ENCODE measurements at regions not wholly inside any gene's neighbourhood (a gene's known extent, or its start where the extent isn't known, plus 50 kb on each side); places are given as distances from the start of the nearest gene placed in this dataset.

GRCh38 chr5:120866997-120867396, 402.9 kb downstream of the PRR16 start:
- Histone ChIP-seq H3K4me1 (ENCODE audit: insufficient read depth, low read length) (no peaks in the 10 kb centered on the region), H3K4me3 (replicated peaks in 1 of 3; ENCODE audit: insufficient read depth in 1 of 3, low read depth in 2 of 3, low read length in 3 of 3) (no peak overlapping the region), H3K4me2 (ENCODE audit: low read depth, low read length) (no peak overlapping the region), H3K9ac (ENCODE audit: insufficient read depth, low read depth, low read length) (no peak overlapping the region), H3K36me3 (replicated peaks in 1 of 2; ENCODE audit: control insufficient read depth in 1 of 2, insufficient read depth in 2 of 2, low read length in 2 of 2) (no peaks in the 10 kb centered on the region), H3K9me3 (ENCODE audit: low read length) (no peaks in the 10 kb centered on the region), H4K20me1 (ENCODE audit: insufficient read depth, low read length) (no peaks in the 10 kb centered on the region), H3K27ac (ENCODE audit: extremely low read length, insufficient read depth, low read length) (no peak overlapping the region), H3K79me2 (ENCODE audit: insufficient read depth, low read length) (no peaks in the 10 kb centered on the region), H3K27me3 (ENCODE audit: control insufficient read depth in 1 of 2, insufficient read depth in 2 of 2, low read length in 2 of 2) (no peaks in the 10 kb centered on the region), H2AFZ (ENCODE audit: low read length) (no peak overlapping the region)
- in situ Hi-C loops (cut with HindIII; ENCODE audit: extremely low pct_ligation_motif_present, low pct_unique_long_range_greater_than_20kb): no loop called here
- intact Hi-C loops (cut with micrococcal nuclease; ENCODE audit: unreplicated experiment): no loop called here
- DNase-seq (ENCODE audit: low spot score) (no peak), FAIRE-seq (no peak), ATAC-seq (no peak)
- no peak for TF ChIP-seq HNRNPUL1 (IDR thresholded peaks at IDR 0.05; ENCODE audit: low read depth, low read length)
- TF ChIP-seq NR2F2 (IDR thresholded peaks at IDR 0.05; ENCODE audit: borderline replicate concordance, low read depth): no peak
- TF ChIP-seq DZIP1 (CRISPR knock-in tag; IDR thresholded peaks at IDR 0.05): no peak
- no peak for TF ChIP-seq ZNF646 (CRISPR knock-in tag; IDR thresholded peaks at IDR 0.05)
- no peak for TF ChIP-seq ZNF224 (CRISPR knock-in tag; IDR thresholded peaks at IDR 0.05)
- TF ChIP-seq IRX3 (CRISPR knock-in tag; IDR thresholded peaks at IDR 0.05; ENCODE audit: borderline replicate concordance, low read depth): no peak
- no peak for TF ChIP-seq JUN (CRISPR knock-in tag; IDR thresholded peaks at IDR 0.05)
- TF ChIP-seq TARDBP (CRISPR knock-in tag; IDR thresholded peaks at IDR 0.05): no peak
- no peak for TF ChIP-seq IRF1 (CRISPR knock-in tag; IDR thresholded peaks at IDR 0.05; ENCODE audit: low read depth)
- no peak for TF ChIP-seq SMARCE1 (IDR thresholded peaks at IDR 0.05; ENCODE audit: borderline replicate concordance)
- no peak for TF ChIP-seq ZNF343 (CRISPR knock-in tag; IDR thresholded peaks at IDR 0.05)
- no peak for TF ChIP-seq KLF9 (CRISPR knock-in tag; IDR thresholded peaks at IDR 0.05; ENCODE audit: low read depth)
- no peak for TF ChIP-seq IKZF4 (CRISPR knock-in tag; IDR thresholded peaks at IDR 0.05; ENCODE audit: borderline replicate concordance, low read depth, not compliant biosample characterization)
- TF ChIP-seq PREB (CRISPR knock-in tag; IDR thresholded peaks at IDR 0.05): no peak
- WGBS (ENCODE audit: low lambda C conversion rate): 56% methylated on average over 7 of the region's 7 CpGs
- ChIA-PET POLR2A (no interaction called here), CTCF (ENCODE audit: low intra/inter-chr PET ratio, low total read pairs) (no interaction called here)
- no TSS peak for BruUV-seq (replicated peaks)
